AG09309 (cell line): ENCODE measurements at regions not wholly inside any gene's neighbourhood (a gene's known extent, or its start where the extent isn't known, plus 50 kb on each side); places are given as distances from the start of the nearest gene placed in this dataset.

Experiments used
- DNase-seq: peaks from one replicate; pipeline ENCODE4 v3.0.0-alpha.2; 2010; ENCODE audit warnings: low read depth
- H3K4me3 ChIP-seq: 2 replicates; pipeline ENCODE4 v1.5.1; 2011; ENCODE audit warnings: mild to moderate bottlenecking, low read depth, low read length, moderate library complexity; ENCODE audit not compliant: control insufficient read depth
- TF ChIP-seq, protein P1 (sequence below): IDR thresholded peaks from 2 replicates; pipeline ENCODE4 v1.5.1; 2011; ENCODE audit warnings: mild to moderate bottlenecking, low read depth, low read length, inconsistent platforms; ENCODE audit not compliant: insufficient read depth, control insufficient read depth; ENCODE audit errors: missing control alignments

- TF ChIP-seq, protein P1, sequence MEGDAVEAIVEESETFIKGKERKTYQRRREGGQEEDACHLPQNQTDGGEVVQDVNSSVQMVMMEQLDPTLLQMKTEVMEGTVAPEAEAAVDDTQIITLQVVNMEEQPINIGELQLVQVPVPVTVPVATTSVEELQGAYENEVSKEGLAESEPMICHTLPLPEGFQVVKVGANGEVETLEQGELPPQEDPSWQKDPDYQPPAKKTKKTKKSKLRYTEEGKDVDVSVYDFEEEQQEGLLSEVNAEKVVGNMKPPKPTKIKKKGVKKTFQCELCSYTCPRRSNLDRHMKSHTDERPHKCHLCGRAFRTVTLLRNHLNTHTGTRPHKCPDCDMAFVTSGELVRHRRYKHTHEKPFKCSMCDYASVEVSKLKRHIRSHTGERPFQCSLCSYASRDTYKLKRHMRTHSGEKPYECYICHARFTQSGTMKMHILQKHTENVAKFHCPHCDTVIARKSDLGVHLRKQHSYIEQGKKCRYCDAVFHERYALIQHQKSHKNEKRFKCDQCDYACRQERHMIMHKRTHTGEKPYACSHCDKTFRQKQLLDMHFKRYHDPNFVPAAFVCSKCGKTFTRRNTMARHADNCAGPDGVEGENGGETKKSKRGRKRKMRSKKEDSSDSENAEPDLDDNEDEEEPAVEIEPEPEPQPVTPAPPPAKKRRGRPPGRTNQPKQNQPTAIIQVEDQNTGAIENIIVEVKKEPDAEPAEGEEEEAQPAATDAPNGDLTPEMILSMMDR: no peak
- H3K4me3 ChIP-seq: no peak overlapping the region
- no peak for DNase-seq
These were observed 267.4 kb downstream of the ALG10 start for GRCh38 chr12:34289431-34290380.

- TF ChIP-seq, protein P1: no peak
- no peak overlapping the region for H3K4me3 ChIP-seq
- DNase-seq: no peak
These were observed 268.2 kb downstream of the ALG10 start for GRCh38 chr12:34290381-34290995.

DNA sequence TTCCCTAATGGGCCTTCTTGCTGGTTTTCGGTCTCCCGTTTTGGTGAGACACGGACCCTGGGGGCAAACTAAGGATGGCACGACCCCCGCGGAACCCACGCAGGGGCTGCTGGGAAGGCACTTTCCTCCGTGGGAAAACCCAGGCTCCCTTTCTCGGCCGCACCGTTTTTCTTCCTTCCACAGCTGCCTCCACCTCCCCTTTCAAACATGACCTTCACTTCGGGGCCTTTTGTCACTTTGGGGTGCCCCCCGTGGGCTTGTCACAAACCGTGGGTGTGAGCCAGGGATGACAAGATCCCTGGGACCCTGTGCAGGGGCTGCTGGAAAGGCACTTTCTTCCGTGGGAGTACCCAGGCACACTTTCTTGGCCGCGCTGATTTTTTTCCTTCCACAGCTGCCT lies 268.7 kb downstream of the ALG10 start:
- TF ChIP-seq, protein P1: no peak
- no peak for DNase-seq
- no peak overlapping the region for H3K4me3 ChIP-seq

DNA sequence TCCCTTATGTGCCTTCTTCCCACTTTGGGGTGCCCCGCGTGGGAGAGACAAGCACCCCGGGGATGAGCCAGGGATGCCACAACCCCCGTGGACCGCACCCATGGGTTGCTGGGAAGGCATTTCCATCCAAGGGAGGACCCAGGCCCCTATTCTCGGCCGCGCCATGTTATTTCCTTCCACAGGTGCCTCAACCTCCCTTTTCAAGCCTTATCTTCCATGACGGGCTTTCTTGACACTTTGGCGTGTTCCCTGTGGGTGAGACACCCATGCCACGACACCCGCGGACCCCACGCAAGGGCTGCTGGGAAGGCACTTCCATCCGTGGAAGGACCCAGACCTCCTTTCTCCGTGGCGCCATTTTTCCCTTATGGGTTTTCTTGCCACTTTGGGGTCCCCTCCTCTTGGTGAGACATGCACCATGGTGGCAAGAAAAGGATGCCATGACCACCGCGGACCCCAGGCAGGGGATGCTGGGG lies 269.2 kb downstream of the ALG10 start:
- TF ChIP-seq, protein P1: no peak
- H3K4me3 ChIP-seq: no peak overlapping the region
- DNase-seq: no peak

DNA sequence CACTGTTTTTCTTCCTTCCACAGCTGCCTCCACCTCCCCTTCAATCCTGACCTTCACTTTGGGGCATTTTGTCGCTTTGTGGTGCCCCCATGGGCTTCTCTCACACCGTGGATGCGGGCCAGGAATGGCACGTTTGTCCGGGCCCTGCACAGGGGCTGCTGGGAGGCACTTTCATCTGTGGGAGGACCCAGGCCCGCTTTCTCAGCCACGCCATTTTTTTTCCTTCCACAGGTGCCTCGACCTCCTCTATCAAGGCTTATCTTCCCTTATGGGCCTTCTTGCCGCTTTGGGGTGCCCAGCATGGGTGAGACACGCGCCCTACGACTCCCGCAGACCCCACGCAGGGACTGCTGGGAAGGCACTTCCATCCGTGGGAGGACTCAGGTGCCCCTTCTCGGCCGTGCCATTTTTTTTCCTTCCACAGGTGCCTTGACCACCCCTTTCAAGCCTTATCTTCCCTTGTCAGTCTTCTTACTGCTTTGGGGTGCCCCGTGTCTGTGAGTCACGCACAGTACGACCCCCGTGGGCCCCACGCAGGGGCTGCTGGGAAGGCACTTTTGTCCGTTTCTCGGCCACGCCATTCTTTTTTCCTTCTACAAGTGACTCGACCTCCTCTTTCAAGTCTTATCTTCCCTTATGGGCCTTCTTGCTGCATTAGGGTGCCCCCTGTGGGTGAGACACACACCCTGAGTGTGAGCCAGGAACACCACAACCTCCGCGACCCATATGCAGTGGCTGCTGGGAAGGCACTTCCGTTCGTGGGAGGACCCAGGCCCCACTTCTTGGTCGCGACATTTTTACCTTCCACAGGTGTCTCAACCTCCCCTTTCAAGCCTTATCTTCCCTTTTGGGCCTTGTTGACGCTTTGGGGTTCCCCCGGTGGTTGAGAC lies 270.7 kb downstream of the ALG10 start:
- DNase-seq: no peak
- TF ChIP-seq, protein P1: no peak
- H3K4me3 ChIP-seq: no peak overlapping the region

DNA sequence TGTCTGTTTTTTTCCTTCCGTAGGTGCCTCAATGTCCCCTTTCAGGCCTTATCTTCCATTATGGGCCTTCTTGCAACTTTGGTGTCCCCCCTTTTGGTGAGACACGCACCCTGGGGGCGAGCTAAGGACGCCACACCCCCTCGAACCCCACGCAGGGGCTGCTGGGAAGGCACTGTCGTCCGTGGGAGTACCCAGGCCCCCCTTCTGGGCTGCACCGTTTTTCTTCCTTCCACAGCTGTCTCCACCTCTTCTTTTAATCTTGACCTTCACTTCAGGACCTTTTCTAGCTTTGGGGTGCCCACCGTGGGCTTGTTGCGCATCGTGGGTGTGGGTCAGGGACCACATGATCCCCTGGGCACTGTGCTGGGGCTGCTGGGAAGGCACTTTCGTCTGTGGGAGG lies 271.8 kb downstream of the ALG10 start:
- no peak for DNase-seq
- H3K4me3 ChIP-seq: no peak overlapping the region
- TF ChIP-seq, protein P1: no peak
